HCT116 (cell line): ENCODE measurements at regions not wholly inside any gene's neighbourhood (a gene's known extent, or its start where the extent isn't known, plus 50 kb on each side); places are given as distances from the start of the nearest gene placed in this dataset.

Experiments used
- ATAC-seq: fragments of 200-7000 bp; cut with Tn5 transposase; 2 replicates; pipeline ENCODE4 v1.9.1; 2020; ENCODE audit warnings: mild to moderate bottlenecking, moderate library complexity
- BruUV-seq: library from RNA; stranded (reverse); fragments of 400-500 nt; replicated peaks from 2 replicates; lab custom pipeline; 2021; lab: Mats Ljungman, UMichigan
- CTCF ChIA-PET: fragments of 300-600 bp; sonication (Branson Sonifier 250); formaldehyde crosslinking; loops from one replicate; lab custom pipeline; 2021; ENCODE audit warnings: antibody characterized with exemption; lab: Charles Lee
- POLR2A ChIA-PET: fragments of 300-600, 350-600 bp; sonication (Branson Sonifier 250); formaldehyde crosslinking; loops from one replicate; lab custom pipeline; 2021; ENCODE audit warnings: antibody characterized with exemption; lab: Charles Lee
- RAD21 ChIA-PET, 2 experiments: fragments of 300-600 bp; sonication (Branson Sonifier 250); formaldehyde crosslinking; loops; one replicate each; lab custom pipeline; 2023; ENCODE audit warnings: low total read pairs in 2 of 2; ENCODE audit not compliant: uncharacterized antibody in 2 of 2, unreplicated experiment in 2 of 2, low non-redundant PET in 1 of 2; lab: Charles Lee
- DNase-seq: peaks from one replicate; pipeline ENCODE4 v3.0.0-alpha.2; 2010; ENCODE audit warnings: low read depth, low spot score
- H2AFZ ChIP-seq: fragments of 200-600 bp; shearing (Covaris generic), sonication (generic); 2 replicates; pipeline ENCODE4 v1.6.1; 2017; ENCODE audit warnings: low read depth, mixed run types, mixed read lengths, antibody characterized with exemption, low read length; ENCODE audit not compliant: poor library complexity, severe bottlenecking
- H3K27ac ChIP-seq: 2 replicates; pipeline ENCODE4 v1.5.1; 2012; ENCODE audit warnings: low read depth, low read length
- H3K27me3 ChIP-seq: fragments of 200-600 bp; sonication (generic); 2 replicates; pipeline ENCODE4 v1.6.1; 2016; ENCODE audit warnings: mixed run types, low read length, mixed read lengths; ENCODE audit not compliant: insufficient read depth
- H3K36me3 ChIP-seq, 2 experiments: fragments of 200-500 bp in 1 of 2; fragments of 200-600 bp in 1 of 2; sonication (Bioruptor generic) in 1 of 2; sonication (generic) in 1 of 2; 2 replicates each; pipeline versions ENCODE4 v1.5.1 to v1.6.1; 2014 to 2016; ENCODE audit warnings: low read length in 2 of 2, inconsistent platforms in 1 of 2, mixed read lengths in 1 of 2, mixed run types in 1 of 2; ENCODE audit not compliant: insufficient read depth in 2 of 2, control insufficient read depth in 1 of 2
- H3K4me1 ChIP-seq, 2 experiments: fragments of 200-600 bp in 1 of 2; sonication (generic) in 1 of 2; 2 replicates each; pipeline versions ENCODE4 v1.5.1 to v1.6.1; 2012 to 2017; ENCODE audit warnings: low read length in 2 of 2, inconsistent platforms in 1 of 2, mild to moderate bottlenecking in 1 of 2, mixed read lengths in 1 of 2, mixed run types in 1 of 2, moderate library complexity in 1 of 2; ENCODE audit not compliant: insufficient read depth in 2 of 2, control insufficient read depth in 1 of 2
- H3K4me2 ChIP-seq: fragments of 200-600 bp; sonication (generic); 2 replicates; pipeline ENCODE4 v1.6.1; 2017; ENCODE audit warnings: mixed run types, low read length, mixed read lengths
- H3K4me3 ChIP-seq, 2 experiments: fragments of 200-600 bp in 1 of 2; sonication (generic) in 1 of 2; replicated peaks in 1 of 2; 2 replicates each; pipeline ENCODE4 v1.5.1; 2011 to 2016; ENCODE audit warnings: low read length in 2 of 2, control low read depth in 1 of 2, low read depth in 1 of 2, mild to moderate bottlenecking in 1 of 2, mixed read lengths in 1 of 2, mixed run types in 1 of 2
- H3K79me2 ChIP-seq: fragments of 200-600 bp; sonication (generic); 2 replicates; pipeline ENCODE4 v1.6.1; 2017; ENCODE audit warnings: mild to moderate bottlenecking, mixed run types, low read length, moderate library complexity, mixed read lengths; ENCODE audit not compliant: insufficient read depth
- H3K9ac ChIP-seq: fragments of 200-600 bp; sonication (generic); 2 replicates; pipeline ENCODE4 v1.6.1; 2016; ENCODE audit warnings: low read length, mixed read lengths
- H3K9me2 ChIP-seq: fragments of 200-600 bp; sonication (generic), shearing (Covaris generic); 2 replicates; pipeline ENCODE4 v1.6.1; 2017; ENCODE audit warnings: mixed run types, mild to moderate bottlenecking, moderate library complexity; ENCODE audit not compliant: insufficient read depth
- H3K9me3 ChIP-seq, 2 experiments: fragments of 200-500 bp in 1 of 2; fragments of 200-600 bp in 1 of 2; sonication (Bioruptor generic) in 1 of 2; sonication (generic) in 1 of 2; 2 replicates each; pipeline ENCODE4 v1.6.1; 2014 to 2017; ENCODE audit warnings: low read length in 2 of 2, mixed read lengths in 2 of 2, inconsistent platforms in 1 of 2, low read depth in 1 of 2, mild to moderate bottlenecking in 1 of 2, mixed run types in 1 of 2, moderate library complexity in 1 of 2; ENCODE audit not compliant: control insufficient read depth in 1 of 2, insufficient read depth in 1 of 2
- H4K20me1 ChIP-seq: fragments of 200-600 bp; sonication (generic), shearing (Covaris generic); 2 replicates; pipeline ENCODE4 v1.6.1; 2017; ENCODE audit warnings: mixed run types, mild to moderate bottlenecking, moderate library complexity; ENCODE audit not compliant: insufficient read depth
- CBX3 ChIP-seq: IDR thresholded peaks from 2 replicates; pipeline ENCODE4 v1.6.1; 2012; ENCODE audit warnings: low read depth
- EGR1 ChIP-seq: IDR thresholded peaks from 2 replicates; pipeline ENCODE4 v1.6.1; 2012; ENCODE audit warnings: low read depth
- FOSL1 ChIP-seq: IDR thresholded peaks from 2 replicates; pipeline ENCODE4 v1.6.1; 2012; ENCODE audit warnings: low read depth
- POLR2A ChIP-seq: IDR thresholded peaks from 2 replicates; pipeline ENCODE4 v1.7.0; 2011; ENCODE audit warnings: borderline replicate concordance; ENCODE audit not compliant: insufficient read depth, insufficient read length; ENCODE audit errors: extremely low read depth
- POLR2AphosphoS5 ChIP-seq: IDR thresholded peaks from 2 replicates; pipeline ENCODE4 v1.6.1; 2011; ENCODE audit warnings: mild to moderate bottlenecking, low read depth, low read length, moderate library complexity
- TCF7L2 ChIP-seq: IDR thresholded peaks from 2 replicates; pipeline ENCODE4 v1.7.0; 2011; ENCODE audit warnings: borderline replicate concordance, inconsistent platforms; ENCODE audit not compliant: insufficient read depth, insufficient read length; ENCODE audit errors: extremely low read depth
- ZFX ChIP-seq: fragments of 450-650 bp; IDR thresholded peaks from 2 replicates; pipeline ENCODE4 v1.6.1; 2017
- intact Hi-C: fragments of 100-400 bp; cut with micrococcal nuclease; formaldehyde crosslinking; loops from 2 replicates; pipeline ENCODE4 v1.10.0; 2022
- TF ChIP-seq, protein P1 (sequence below): IDR thresholded peaks from 2 replicates; pipeline ENCODE4 v1.6.1; 2011; ENCODE audit warnings: mild to moderate bottlenecking, low read length, moderate library complexity; ENCODE audit not compliant: insufficient replicate concordance; ENCODE audit errors: extremely low read depth

DNA sequence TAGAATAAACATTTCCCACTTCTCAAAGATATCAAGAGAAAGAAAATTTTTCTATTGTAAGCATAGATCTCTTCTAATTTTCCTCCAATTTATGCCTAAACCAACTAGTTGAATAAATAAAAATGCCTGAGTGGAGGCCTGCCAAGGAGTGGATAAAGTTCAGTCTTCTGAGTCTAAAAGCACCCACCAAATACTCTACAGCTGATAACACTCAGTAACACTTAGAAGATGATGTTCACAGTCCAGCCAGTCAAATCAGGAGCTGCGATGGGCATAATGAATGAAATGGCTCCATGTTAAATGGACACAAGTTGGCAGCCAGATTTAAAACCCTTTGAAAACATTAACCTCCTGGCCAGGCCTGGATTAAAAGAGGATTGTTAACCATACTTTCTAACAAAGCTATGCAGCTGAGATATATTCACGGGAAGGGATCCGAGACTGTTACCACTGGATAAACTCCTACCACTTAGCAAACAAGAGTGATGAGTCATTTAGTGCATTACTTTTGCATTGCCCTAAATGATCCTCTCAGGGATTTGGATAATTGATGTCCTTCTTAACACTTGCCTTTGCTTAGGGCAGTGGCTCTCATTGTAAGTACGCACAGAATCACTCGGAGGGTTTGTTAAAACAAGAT lies 63.7 kb upstream of the CCDC112 start:
- no peak for ATAC-seq
- Histone ChIP-seq H3K4me2 (no peak overlapping the region), H3K79me2 (no peaks in the 10 kb centered on the region), H4K20me1 (no peaks in the 10 kb centered on the region), H3K9me3 (no peaks in the 10 kb centered on the region), H3K4me1 (no peaks in the 10 kb centered on the region), H3K9me2 (no peaks in the 10 kb centered on the region), H3K9ac (no peak overlapping the region), H3K27ac (no peak overlapping the region), H3K36me3 (no peaks in the 10 kb centered on the region), H3K27me3 (no peaks in the 10 kb centered on the region), H2AFZ (no peak overlapping the region), H3K4me3 (no peak overlapping the region)
- ChIA-PET POLR2A (no interaction called here), RAD21 (no interaction called here), CTCF (no interaction called here)
- no peak for DNase-seq
- BruUV-seq, result no TSS peak
- TF ChIP-seq TCF7L2 (no peak), CBX3 (no peak), POLR2AphosphoS5 (no peak), POLR2A (no peak), ZFX (no peak), EGR1 (no peak), FOSL1 (no peak)
- TF ChIP-seq, protein P1, sequence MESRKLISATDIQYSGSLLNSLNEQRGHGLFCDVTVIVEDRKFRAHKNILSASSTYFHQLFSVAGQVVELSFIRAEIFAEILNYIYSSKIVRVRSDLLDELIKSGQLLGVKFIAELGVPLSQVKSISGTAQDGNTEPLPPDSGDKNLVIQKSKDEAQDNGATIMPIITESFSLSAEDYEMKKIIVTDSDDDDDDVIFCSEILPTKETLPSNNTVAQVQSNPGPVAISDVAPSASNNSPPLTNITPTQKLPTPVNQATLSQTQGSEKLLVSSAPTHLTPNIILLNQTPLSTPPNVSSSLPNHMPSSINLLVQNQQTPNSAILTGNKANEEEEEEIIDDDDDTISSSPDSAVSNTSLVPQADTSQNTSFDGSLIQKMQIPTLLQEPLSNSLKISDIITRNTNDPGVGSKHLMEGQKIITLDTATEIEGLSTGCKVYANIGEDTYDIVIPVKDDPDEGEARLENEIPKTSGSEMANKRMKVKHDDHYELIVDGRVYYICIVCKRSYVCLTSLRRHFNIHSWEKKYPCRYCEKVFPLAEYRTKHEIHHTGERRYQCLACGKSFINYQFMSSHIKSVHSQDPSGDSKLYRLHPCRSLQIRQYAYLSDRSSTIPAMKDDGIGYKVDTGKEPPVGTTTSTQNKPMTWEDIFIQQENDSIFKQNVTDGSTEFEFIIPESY, result no peak
- intact Hi-C loops, result no loop called here
